ENCODE measurements at regions not wholly inside any gene's neighbourhood (a gene's known extent, or its start where the extent isn't known, plus 50 kb on each side); places are given as distances from the start of the nearest gene placed in this dataset.

DNA sequence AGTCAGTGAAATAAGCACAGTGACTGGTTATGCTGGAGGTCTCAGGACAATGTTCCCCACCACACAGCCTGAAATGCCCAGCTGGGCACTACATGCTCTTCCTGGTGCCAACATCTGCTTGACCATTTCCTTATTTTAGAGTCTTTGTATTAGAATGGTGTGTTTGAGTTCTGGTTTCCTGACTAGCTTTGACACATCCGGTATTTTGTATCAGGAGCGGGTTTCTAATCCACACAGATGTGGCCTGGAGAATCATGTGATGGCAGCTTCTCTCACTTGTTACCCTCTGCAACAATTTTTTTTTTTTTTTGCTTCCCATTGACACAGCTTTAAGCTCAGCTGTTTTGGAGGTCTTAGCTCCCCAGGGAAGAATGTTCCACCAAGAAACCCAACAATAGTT, 164.5 kb upstream of the CST7 start:
- DNase-seq (ENCODE audit: low read depth) = no peak
- TF ChIP-seq, protein P1, sequence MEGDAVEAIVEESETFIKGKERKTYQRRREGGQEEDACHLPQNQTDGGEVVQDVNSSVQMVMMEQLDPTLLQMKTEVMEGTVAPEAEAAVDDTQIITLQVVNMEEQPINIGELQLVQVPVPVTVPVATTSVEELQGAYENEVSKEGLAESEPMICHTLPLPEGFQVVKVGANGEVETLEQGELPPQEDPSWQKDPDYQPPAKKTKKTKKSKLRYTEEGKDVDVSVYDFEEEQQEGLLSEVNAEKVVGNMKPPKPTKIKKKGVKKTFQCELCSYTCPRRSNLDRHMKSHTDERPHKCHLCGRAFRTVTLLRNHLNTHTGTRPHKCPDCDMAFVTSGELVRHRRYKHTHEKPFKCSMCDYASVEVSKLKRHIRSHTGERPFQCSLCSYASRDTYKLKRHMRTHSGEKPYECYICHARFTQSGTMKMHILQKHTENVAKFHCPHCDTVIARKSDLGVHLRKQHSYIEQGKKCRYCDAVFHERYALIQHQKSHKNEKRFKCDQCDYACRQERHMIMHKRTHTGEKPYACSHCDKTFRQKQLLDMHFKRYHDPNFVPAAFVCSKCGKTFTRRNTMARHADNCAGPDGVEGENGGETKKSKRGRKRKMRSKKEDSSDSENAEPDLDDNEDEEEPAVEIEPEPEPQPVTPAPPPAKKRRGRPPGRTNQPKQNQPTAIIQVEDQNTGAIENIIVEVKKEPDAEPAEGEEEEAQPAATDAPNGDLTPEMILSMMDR (IDR thresholded peaks at IDR 0.05; ENCODE audit: low read length, missing control alignments) = no peak
- H3K4me3 ChIP-seq (replicated peaks; ENCODE audit: low read depth, low read length) = no peak overlapping the region

DNA sequence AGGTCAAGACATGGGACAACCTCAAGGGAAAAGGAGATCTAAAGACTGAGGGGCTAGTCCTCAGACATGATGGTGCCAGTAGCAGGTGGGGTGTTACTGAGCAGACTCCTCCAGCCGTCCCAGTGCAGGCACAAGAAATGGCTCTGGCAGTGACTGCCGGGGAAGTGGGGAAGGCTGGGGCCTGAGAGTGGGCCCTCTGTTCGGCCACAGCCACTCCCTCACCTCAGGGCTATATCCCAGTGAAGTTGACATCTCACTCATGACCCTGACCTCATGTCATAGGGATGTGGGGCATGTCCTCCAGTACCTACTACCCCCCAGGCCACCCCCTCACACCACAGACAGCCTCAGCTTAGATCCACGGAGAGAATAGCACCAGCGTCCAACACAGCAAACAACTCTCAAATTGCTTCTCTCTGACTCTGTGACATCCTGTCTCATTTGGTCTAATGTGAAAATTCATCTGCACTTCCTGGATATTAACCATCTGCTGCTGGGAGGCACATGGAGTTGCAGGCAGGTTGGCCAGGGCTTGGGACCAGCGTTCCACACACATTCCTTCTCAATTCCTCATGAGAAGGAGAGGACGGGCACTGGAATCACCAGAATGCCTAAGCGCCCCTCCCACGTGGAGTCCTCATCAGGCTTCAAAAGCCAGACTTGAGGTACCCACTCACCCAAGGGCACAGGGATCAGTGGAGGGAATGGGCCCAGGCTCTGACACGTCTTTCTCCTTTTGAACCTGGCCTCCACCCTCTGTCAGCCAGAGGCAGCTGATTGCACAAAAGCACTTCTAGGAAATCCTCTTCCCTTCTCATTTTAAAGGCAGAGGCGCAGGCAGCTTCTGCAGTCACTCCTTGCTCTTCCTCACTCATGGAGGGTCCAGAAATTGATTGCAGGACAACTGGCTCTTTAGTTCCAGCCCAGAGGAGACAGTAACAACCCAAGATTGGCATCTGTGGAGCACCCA, 163.6 kb upstream of the CST7 start:
- DNase-seq (ENCODE audit: low read depth) = peak; percentile 22
- TF ChIP-seq, protein P1 (IDR thresholded peaks at IDR 0.05; ENCODE audit: low read length, missing control alignments) = no peak
- no peak overlapping the region for H3K4me3 ChIP-seq (replicated peaks; ENCODE audit: low read depth, low read length)

DNA sequence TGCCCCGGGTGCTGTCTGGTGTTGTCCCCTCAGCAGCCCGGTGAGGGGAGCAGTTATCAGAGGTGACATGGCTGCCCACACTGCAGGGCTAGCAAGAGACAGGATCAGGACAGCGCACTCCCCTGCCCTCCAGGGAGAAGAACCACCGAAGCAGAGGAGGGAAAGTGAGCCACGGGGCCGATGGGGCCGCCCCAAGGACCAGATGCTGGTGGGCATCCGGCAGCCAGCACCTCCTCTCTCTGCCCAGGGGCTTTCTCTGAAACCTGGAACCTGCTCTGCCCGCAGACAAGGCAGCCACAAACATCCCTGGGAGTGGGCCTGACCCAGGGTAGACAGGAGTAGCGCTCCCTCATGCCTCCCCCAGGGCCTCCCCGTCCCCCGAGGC, 163.0 kb upstream of the CST7 start:
- no peak overlapping the region for H3K4me3 ChIP-seq (replicated peaks; ENCODE audit: low read depth, low read length)
- no peak for DNase-seq (ENCODE audit: low read depth)
- TF ChIP-seq, protein P1 (IDR thresholded peaks at IDR 0.05; ENCODE audit: low read length, missing control alignments) = no peak

DNA sequence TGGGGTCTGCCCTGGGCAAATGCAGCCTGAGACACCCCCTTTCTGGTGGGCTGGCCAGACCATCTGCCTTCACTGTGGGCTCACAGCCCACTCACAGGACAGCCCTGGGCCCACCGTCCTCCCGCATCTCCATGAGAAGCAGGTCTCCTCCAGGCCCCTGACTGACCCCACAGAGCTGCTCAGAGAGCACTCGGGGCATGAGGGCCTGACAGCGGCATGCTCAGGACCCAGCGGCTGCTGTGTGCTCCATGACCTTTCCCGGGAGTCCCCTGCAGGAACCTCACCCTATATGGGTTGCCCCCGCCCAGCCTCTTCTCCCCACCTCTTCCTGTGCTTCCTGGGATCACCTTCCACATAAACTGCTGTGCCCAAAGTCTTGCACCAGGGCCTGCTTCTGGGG, 162.4 kb upstream of the CST7 start:
- no peak for DNase-seq (ENCODE audit: low read depth)
- H3K4me3 ChIP-seq (replicated peaks; ENCODE audit: low read depth, low read length) = no peak overlapping the region
- TF ChIP-seq, protein P1 (IDR thresholded peaks at IDR 0.05; ENCODE audit: low read length, missing control alignments) = no peak

DNA sequence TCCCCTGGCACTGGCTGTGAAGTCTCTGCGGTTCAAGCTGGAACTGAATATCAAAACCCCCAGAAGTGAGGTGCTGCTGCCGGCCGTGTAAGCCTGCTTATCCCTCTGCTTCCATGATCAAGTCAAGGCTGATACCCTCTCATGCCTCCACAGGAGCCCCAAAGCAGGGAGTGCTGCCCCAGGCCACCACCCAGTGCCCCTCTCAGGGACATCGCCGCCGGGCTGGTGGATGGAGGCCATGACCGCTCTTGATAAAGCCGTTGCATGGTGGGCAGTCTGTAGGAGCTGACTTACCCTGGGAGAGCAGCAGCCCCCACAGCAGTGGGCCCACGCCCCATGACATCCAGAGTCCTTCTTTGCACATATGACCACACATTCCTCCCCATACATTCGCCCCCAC, 162.0 kb upstream of the CST7 start:
- no peak overlapping the region for H3K4me3 ChIP-seq (replicated peaks; ENCODE audit: low read depth, low read length)
- no peak for DNase-seq (ENCODE audit: low read depth)
- TF ChIP-seq, protein P1 (IDR thresholded peaks at IDR 0.05; ENCODE audit: low read length, missing control alignments) = no peak

DNA sequence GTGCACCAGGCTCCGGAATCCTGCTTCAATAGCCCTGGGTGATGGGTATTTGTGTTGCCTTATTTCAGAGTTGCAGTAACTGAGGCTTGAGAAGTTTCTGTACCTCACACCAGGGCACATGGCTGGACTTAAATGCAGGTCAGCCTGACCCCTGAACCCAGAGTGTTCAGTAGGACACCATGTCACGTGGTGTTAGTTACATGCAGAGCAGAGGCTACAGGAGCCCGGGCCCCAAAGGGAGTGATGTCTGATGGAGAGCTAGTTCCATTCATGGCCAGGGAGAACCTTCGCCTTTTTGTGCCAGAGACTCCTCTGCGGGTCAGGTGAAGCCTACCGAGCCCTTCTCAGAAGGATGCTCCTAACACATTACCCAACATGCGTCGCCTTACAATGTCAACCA, 161.4 kb upstream of the CST7 start:
- TF ChIP-seq, protein P1 (IDR thresholded peaks at IDR 0.05; ENCODE audit: low read length, missing control alignments) = no peak
- no peak for DNase-seq (ENCODE audit: low read depth)

DNA sequence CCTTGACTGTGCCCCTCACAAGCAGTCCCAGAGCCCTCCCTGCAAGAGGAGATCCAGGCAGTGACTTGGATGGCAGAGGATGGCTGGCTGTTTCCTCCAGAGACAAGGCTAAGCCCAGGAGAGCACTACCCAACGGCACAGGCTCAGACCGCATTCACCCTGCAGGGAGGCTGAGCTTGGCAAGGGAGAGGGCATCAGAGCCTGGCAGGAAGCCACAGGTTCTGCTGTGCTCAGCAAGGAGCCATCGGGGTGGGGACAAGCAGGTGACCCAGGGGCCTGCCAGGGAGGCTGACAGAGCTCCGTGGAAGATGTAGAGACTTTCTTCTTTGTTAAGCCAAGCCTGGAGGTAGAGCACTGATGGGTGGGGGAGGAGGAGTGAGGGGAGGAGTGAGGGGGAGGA, 159.2 kb upstream of the CST7 start:
- DNase-seq (ENCODE audit: low read depth) = no peak
- no peak overlapping the region for H3K4me3 ChIP-seq (replicated peaks; ENCODE audit: low read depth, low read length)
- TF ChIP-seq, protein P1 (IDR thresholded peaks at IDR 0.05; ENCODE audit: low read length, missing control alignments) = no peak

More for the DNA sequence above, 161.4 kb upstream of the CST7 start:
- H3K4me3 ChIP-seq (replicated peaks; ENCODE audit: low read depth, low read length) = no peak overlapping the region
